ENCODE measurements at regions not wholly inside any gene's neighbourhood (a gene's known extent, or its start where the extent isn't known, plus 50 kb on each side); places are given as distances from the start of the nearest gene placed in this dataset.

- ChIA-PET SMC1A (ENCODE audit: uncharacterized antibody, unreplicated experiment) (no interaction called here), CTCF (no interaction called here), POLR2A (no interaction called here), RAD21 (ENCODE audit: unreplicated experiment) (interaction anchor here (1.1 kb wide), 1 partner anchor 141 kb away, joined by 3 read pairs; no protein-coding TSS in a partner anchor)
- Histone ChIP-seq H3K4me2 (ENCODE audit: control insufficient read depth, insufficient read depth) (no peak overlapping the region), H3K27me3 (replicated peaks in 1 of 2; ENCODE audit: control insufficient read depth in 2 of 2, insufficient read depth in 2 of 2, low read length in 1 of 2) (no peaks in the 10 kb centered on the region), H3K4me3 (no peak overlapping the region), H2AFZ (ENCODE audit: control insufficient read depth, low read depth, low read length) (no peak overlapping the region), H3K27ac (ENCODE audit: control insufficient read depth, insufficient read depth) (no peak overlapping the region), H3K36me3 (ENCODE audit: control insufficient read depth in 2 of 2, insufficient read depth in 2 of 2, low read length in 1 of 2) (no peaks in the 10 kb centered on the region), H3K79me2 (ENCODE audit: control insufficient read depth, insufficient read depth, low read length) (no peaks in the 10 kb centered on the region), H3K9me3 (replicated peaks; ENCODE audit: control insufficient read depth, insufficient read depth, low read length) (no peaks in the 10 kb centered on the region), H3K9ac (ENCODE audit: control insufficient read depth, insufficient read depth, low read length) (no peak overlapping the region), H4K20me1 (ENCODE audit: control insufficient read depth, insufficient read depth) (no peaks in the 10 kb centered on the region), H3K4me1 (ENCODE audit: control insufficient read depth, insufficient read depth, low read length) (no peaks in the 10 kb centered on the region)
- 26% methylated on average over 5 of the region's 5 CpGs for WGBS (ENCODE audit: insufficient coverage, insufficient replicate concordance, low lambda C conversion rate, missing lambda C conversion rate)
- BruUV-seq (replicated peaks): no TSS peak
- ATAC-seq (no peak), FAIRE-seq (no peak), DNase-seq (ENCODE audit: low read depth, low spot score) (no peak)
- in situ Hi-C loops (cut with MboI): no loop called here
- intact Hi-C loops (cut with micrococcal nuclease; ENCODE audit: unreplicated experiment): no loop called here
- TF ChIP-seq ZNF207 (IDR thresholded peaks at IDR 0.05; ENCODE audit: borderline replicate concordance): no peak
- no peak for TF ChIP-seq PAX8 (IDR thresholded peaks at IDR 0.05)
- no peak for TF ChIP-seq SREBF1 (IDR thresholded peaks at IDR 0.05; ENCODE audit: low read length)
- no peak for TF ChIP-seq SRF (IDR thresholded peaks at IDR 0.05; ENCODE audit: low read depth in 2 of 2, low read length in 2 of 2)
- no peak for TF ChIP-seq YY1 (IDR thresholded peaks at IDR 0.05; ENCODE audit: low read depth, low read length)
- no peak for TF ChIP-seq MYB (IDR thresholded peaks at IDR 0.05; ENCODE audit: borderline replicate concordance, low read depth, low read length)
- no peak for TF ChIP-seq MAX (IDR thresholded peaks at IDR 0.05; ENCODE audit: low read depth, low read length)
- TF ChIP-seq EP300 (IDR thresholded peaks at IDR 0.05; ENCODE audit: borderline replicate concordance in 1 of 2, control insufficient read depth in 1 of 2, low read depth in 2 of 2, low read length in 2 of 2): no peak
- no peak for TF ChIP-seq REST (IDR thresholded peaks at IDR 0.05; ENCODE audit: low read depth, low read length)
- TF ChIP-seq ZBTB11 (CRISPR knock-in tag; IDR thresholded peaks at IDR 0.05): no peak
- no peak for TF ChIP-seq IRF3 (IDR thresholded peaks at IDR 0.05)
- TF ChIP-seq RFX5 (IDR thresholded peaks at IDR 0.05; ENCODE audit: low read depth, low read length): no peak
- TF ChIP-seq CBFB (IDR thresholded peaks at IDR 0.05; ENCODE audit: low read depth): no peak
- TF ChIP-seq SKIL (IDR thresholded peaks at IDR 0.05; ENCODE audit: low read depth, poor library complexity, severe bottlenecking): no peak
- TF ChIP-seq STAT1 (conservative IDR thresholded peaks at IDR 0.05): no peak
- TF ChIP-seq HDAC2 (IDR thresholded peaks at IDR 0.05): no peak
Observed at GRCh38 chr11:97000481-97000880, 610.7 kb downstream of the JRKL start.

Data from GM12878 (cell line).